PC-9 (cell line): ENCODE measurements at regions not wholly inside any gene's neighbourhood (a gene's known extent, or its start where the extent isn't known, plus 50 kb on each side); places are given as distances from the start of the nearest gene placed in this dataset.

Source experiments
- BruUV-seq: library from RNA; stranded (reverse); fragments of 400-500 nt; replicated peaks from 2 replicates; lab custom pipeline; 2021; lab: Mats Ljungman, UMichigan
- CTCF ChIA-PET: fragments of 300-600 bp; sonication (Branson Sonifier 250); formaldehyde crosslinking; loops from one replicate; lab custom pipeline; 2022; ENCODE audit warnings: antibody characterized with exemption; lab: Charles Lee
- POLR2A ChIA-PET: fragments of 300-600 bp; sonication (Branson Sonifier 250); formaldehyde crosslinking; loops from one replicate; lab custom pipeline; 2022; ENCODE audit warnings: antibody characterized with exemption; ENCODE audit not compliant: unreplicated experiment; lab: Charles Lee
- DNase-seq, 2 experiments: peaks; one replicate each; pipeline versions ENCODE4 v3.0.0 to v3.0.0-alpha.2; 2015 to 2022; ENCODE audit warnings: mixed read lengths in 1 of 2
- H2AFZ ChIP-seq: fragments of 200-600 bp; sonication (generic); 2 replicates; pipeline ENCODE4 v1.8.1; 2017; ENCODE audit warnings: antibody characterized with exemption
- H3F3A ChIP-seq: fragments of 200-600 bp; sonication (generic); 2 replicates; pipeline ENCODE4 v1.8.1; 2017; ENCODE audit warnings: antibody characterized with exemption, mild to moderate bottlenecking, low read depth; ENCODE audit not compliant: insufficient read depth
- H3K27ac ChIP-seq: fragments of 200-600 bp; sonication (generic); 2 replicates; pipeline ENCODE4 v1.6.1; 2016; ENCODE audit warnings: mixed run types
- H3K27me3 ChIP-seq: fragments of 200-600 bp; sonication (generic); 2 replicates; pipeline ENCODE4 v1.6.1; 2016; ENCODE audit warnings: low read depth, mixed run types; ENCODE audit not compliant: insufficient read depth
- H3K36me3 ChIP-seq: fragments of 200-600 bp; sonication (generic); 2 replicates; pipeline ENCODE4 v1.6.1; 2016; ENCODE audit warnings: low read depth, mixed run types
- H3K4me1 ChIP-seq: fragments of 200-600 bp; sonication (generic); replicated peaks from 2 replicates; pipeline ENCODE4 v1.6.1; 2016; ENCODE audit warnings: mixed run types; ENCODE audit not compliant: insufficient read depth
- H3K4me2 ChIP-seq: fragments of 200-600 bp; sonication (generic); 2 replicates; pipeline ENCODE4 v1.6.1; 2017; ENCODE audit warnings: mixed run types
- H3K4me3 ChIP-seq: fragments of 200-600 bp; sonication (generic); 2 replicates; pipeline ENCODE4 v1.6.1; 2016; ENCODE audit warnings: mixed run types
- H3K79me2 ChIP-seq: fragments of 200-600 bp; sonication (generic); 2 replicates; pipeline ENCODE4 v1.6.1; 2017; ENCODE audit warnings: low read depth, mixed run types
- H3K9me2 ChIP-seq: fragments of 200-600 bp; sonication (generic); 2 replicates; pipeline ENCODE4 v1.8.1; 2017; ENCODE audit warnings: mild to moderate bottlenecking; ENCODE audit not compliant: insufficient read depth
- H3K9me3 ChIP-seq: fragments of 200-600 bp; sonication (generic); 2 replicates; pipeline ENCODE4 v1.8.1; 2016; ENCODE audit warnings: low read depth; ENCODE audit not compliant: insufficient read depth
- H4K20me1 ChIP-seq: fragments of 200-600 bp; sonication (generic); 2 replicates; pipeline ENCODE4 v1.8.1; 2017; ENCODE audit not compliant: insufficient read depth
- CTCF ChIP-seq: fragments of 200-600 bp; sonication (generic); conservative IDR thresholded peaks from 2 replicates; pipeline ENCODE4 v1.6.1; 2017; ENCODE audit warnings: mixed run types, antibody characterized with exemption, mild to moderate bottlenecking, moderate library complexity
- EZH2 ChIP-seq: fragments of 200-600 bp; sonication (generic); IDR thresholded peaks from 2 replicates; pipeline ENCODE4 v1.8.0; 2017; ENCODE audit warnings: antibody characterized with exemption, low read depth
- intact Hi-C: fragments of 100-400 bp; cut with micrococcal nuclease; formaldehyde crosslinking; loops from one replicate; pipeline ENCODE4 v1.10.0; 2022; ENCODE audit not compliant: unreplicated experiment

- Histone ChIP-seq H3K79me2 (no peaks in the 10 kb centered on the region), H3K4me1 (peaks cover 31% of the 10 kb centered on the region), H3K27ac (no peak overlapping the region), H3K27me3 (no peaks in the 10 kb centered on the region), H3F3A (no peaks in the 10 kb centered on the region), H3K4me3 (no peak overlapping the region), H4K20me1 (no peaks in the 10 kb centered on the region), H3K4me2 (no peak overlapping the region), H3K9me2 (no peaks in the 10 kb centered on the region), H2AFZ (no peak overlapping the region), H3K36me3 (no peaks in the 10 kb centered on the region), H3K9me3 (peaks cover 3% of the 10 kb centered on the region; the same call in 1 of the 2 replicates)
- no TSS peak for BruUV-seq
- TF ChIP-seq CTCF: no peak
- no peak for TF ChIP-seq EZH2
- POLR2A ChIA-PET: interaction anchor here (0.6 kb wide), 1 partner anchor 435 kb away, joined by 4 read pairs; the partner anchor contains the start of gene JUN
- intact Hi-C loops: no loop called here
- peak in 1 of 2 experiments; percentile 40 for DNase-seq
- CTCF ChIA-PET: no interaction called here
Measured at GRCh38 chr1:59218521-59219236, 78.2 kb upstream of the FGGY start.

- CTCF ChIA-PET: no interaction called here
- no TSS peak for BruUV-seq
- Histone ChIP-seq H3K79me2 (no peaks in the 10 kb centered on the region), H3K4me3 (no peak overlapping the region), H2AFZ (no peak overlapping the region), H3K9me3 (peaks cover 3% of the 10 kb centered on the region; the same call in 1 of the 2 replicates), H3K36me3 (no peaks in the 10 kb centered on the region), H4K20me1 (no peaks in the 10 kb centered on the region), H3F3A (no peaks in the 10 kb centered on the region), H3K4me2 (no peak overlapping the region), H3K27ac (no peak overlapping the region), H3K4me1 (peaks cover 32% of the 10 kb centered on the region), H3K27me3 (no peaks in the 10 kb centered on the region), H3K9me2 (no peaks in the 10 kb centered on the region)
- TF ChIP-seq EZH2 (no peak), CTCF (no peak)
- no peak for DNase-seq
- POLR2A ChIA-PET: no interaction called here
- intact Hi-C loops: no loop called here
Measured at GRCh38 chr1:59219916-59220315, 77.0 kb upstream of the FGGY start.

- no peak for DNase-seq
- intact Hi-C loops: no loop called here
- H2AFZ ChIP-seq: no peak overlapping the region
- H3F3A ChIP-seq: no peaks in the 10 kb centered on the region
- TF ChIP-seq CTCF: no peak
- TF ChIP-seq EZH2: no peak
- no peaks in the 10 kb centered on the region for H3K9me2 ChIP-seq
- H3K27me3 ChIP-seq: no peaks in the 10 kb centered on the region
- H3K36me3 ChIP-seq: no peaks in the 10 kb centered on the region
- H3K4me3 ChIP-seq: no peak overlapping the region
- CTCF ChIA-PET: no interaction called here
- POLR2A ChIA-PET: no interaction called here
- no peak overlapping the region for H3K27ac ChIP-seq
- no peaks in the 10 kb centered on the region for H4K20me1 ChIP-seq
- peaks cover 3% of the 10 kb centered on the region; the same call in 1 of the 2 replicates for H3K9me3 ChIP-seq
- no peak overlapping the region for H3K4me2 ChIP-seq
- no peaks in the 10 kb centered on the region for H3K79me2 ChIP-seq
- peaks cover 27% of the 10 kb centered on the region for H3K4me1 ChIP-seq
- no TSS peak for BruUV-seq
Measured at GRCh38 chr1:59220356-59220755, 76.5 kb upstream of the FGGY start.
